ENCODE measurements at regions not wholly inside any gene's neighbourhood (a gene's known extent, or its start where the extent isn't known, plus 50 kb on each side); places are given as distances from the start of the nearest gene placed in this dataset.
"Not testable (repeated sequence)": the region's sequence is repeated elsewhere in the genome, so short reads cannot be mapped to it uniquely, and the experiment has no call there.

DNA sequence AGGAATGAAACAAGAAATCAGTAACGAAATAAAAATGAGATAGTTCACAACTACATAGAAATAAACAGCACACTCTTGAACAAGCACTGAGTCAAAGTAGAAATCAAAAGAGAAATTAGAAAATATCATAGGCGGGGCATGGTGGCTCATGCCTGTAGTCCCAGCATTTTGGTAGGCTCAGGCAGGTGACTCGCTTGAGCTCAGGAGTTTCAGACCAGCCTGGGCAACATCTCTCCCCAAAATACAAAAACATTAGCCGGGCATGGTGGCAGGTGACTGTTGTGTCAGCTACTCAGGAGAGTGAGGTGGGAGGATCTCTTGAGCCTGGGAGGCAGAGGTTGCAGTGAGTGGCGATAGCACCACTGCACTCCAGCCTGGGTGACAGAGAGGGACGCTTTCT lies 714.4 kb downstream of the GLUD2 start:
- Histone ChIP-seq H3K27ac (no peak overlapping the region), H3K4me3 (no peak overlapping the region), H3K36me3 (no peaks in the 10 kb centered on the region), H3K9me3 (no peaks in the 10 kb centered on the region), H3K27me3 (no peaks in the 10 kb centered on the region), H3K4me1 (ENCODE audit: insufficient read depth) (no peaks in the 10 kb centered on the region)
- 51 to 56% (median 56%) methylated on average over 6 of the region's 6 CpGs for WGBS, 3 donors
- DNase-seq = no peak
- intact Hi-C loops (cut with DNase I) = no loop called here
- TF ChIP-seq EP300 (IDR thresholded peaks at IDR 0.05) = no peak
- no peak for TF ChIP-seq POLR2A (IDR thresholded peaks at IDR 0.05)
- TF ChIP-seq, protein P1, sequence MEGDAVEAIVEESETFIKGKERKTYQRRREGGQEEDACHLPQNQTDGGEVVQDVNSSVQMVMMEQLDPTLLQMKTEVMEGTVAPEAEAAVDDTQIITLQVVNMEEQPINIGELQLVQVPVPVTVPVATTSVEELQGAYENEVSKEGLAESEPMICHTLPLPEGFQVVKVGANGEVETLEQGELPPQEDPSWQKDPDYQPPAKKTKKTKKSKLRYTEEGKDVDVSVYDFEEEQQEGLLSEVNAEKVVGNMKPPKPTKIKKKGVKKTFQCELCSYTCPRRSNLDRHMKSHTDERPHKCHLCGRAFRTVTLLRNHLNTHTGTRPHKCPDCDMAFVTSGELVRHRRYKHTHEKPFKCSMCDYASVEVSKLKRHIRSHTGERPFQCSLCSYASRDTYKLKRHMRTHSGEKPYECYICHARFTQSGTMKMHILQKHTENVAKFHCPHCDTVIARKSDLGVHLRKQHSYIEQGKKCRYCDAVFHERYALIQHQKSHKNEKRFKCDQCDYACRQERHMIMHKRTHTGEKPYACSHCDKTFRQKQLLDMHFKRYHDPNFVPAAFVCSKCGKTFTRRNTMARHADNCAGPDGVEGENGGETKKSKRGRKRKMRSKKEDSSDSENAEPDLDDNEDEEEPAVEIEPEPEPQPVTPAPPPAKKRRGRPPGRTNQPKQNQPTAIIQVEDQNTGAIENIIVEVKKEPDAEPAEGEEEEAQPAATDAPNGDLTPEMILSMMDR (IDR thresholded peaks at IDR 0.05) = no peak

DNA sequence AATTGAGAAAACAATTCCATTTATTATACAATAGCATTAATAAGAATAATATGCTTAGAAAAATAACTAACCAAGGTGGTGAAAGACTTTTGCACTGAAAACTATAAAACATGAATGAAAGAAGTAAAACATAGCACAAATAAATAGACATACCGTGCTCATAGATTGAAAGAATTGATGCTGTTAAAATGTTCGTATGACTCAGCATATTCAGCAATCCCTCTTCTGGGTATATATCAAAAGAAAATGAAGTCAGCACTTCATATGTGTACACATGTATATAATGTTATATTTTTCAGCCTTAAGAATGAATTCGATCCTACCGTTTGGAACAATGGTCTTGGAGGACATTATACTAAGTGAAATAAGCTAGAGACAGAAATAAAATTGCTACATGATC lies 716.3 kb downstream of the GLUD2 start:
- no peak overlapping the region for H3K27ac ChIP-seq
- no peak overlapping the region for H3K4me3 ChIP-seq
- no peak for DNase-seq
- 79 to 87% (median 85%) methylated on average over 4 of the region's 4 CpGs for WGBS, 3 donors
- H3K27me3 ChIP-seq = no peaks in the 10 kb centered on the region
- TF ChIP-seq EP300 (IDR thresholded peaks at IDR 0.05) = no peak
- TF ChIP-seq, protein P1 (IDR thresholded peaks at IDR 0.05) = no peak
- TF ChIP-seq POLR2A (IDR thresholded peaks at IDR 0.05) = no peak
- no peaks in the 10 kb centered on the region for H3K4me1 ChIP-seq (ENCODE audit: insufficient read depth)
- no peaks in the 10 kb centered on the region for H3K9me3 ChIP-seq
- intact Hi-C loops (cut with DNase I) = no loop called here
- H3K36me3 ChIP-seq = no peaks in the 10 kb centered on the region

DNA sequence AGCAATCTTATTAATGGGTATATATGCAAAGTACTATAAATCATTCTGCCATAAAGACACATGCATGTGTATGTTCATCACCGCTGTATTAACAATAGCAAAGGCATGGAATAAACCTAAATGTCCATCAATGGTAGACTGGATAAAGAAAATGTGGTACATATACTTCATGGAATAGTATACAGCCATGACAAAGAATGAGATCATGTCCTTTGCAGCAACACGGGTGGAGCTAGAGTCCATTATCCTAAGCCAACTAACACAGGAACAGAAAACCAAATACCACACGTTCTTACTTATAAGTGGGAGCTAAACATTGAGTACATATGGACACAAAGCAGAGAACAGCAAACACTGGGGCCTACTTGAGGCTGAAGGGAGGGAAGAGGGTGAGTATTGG lies 720.8 kb downstream of the GLUD2 start:
- H3K27me3 ChIP-seq; H3K4me3 ChIP-seq; H3K36me3 ChIP-seq; H3K27ac ChIP-seq; intact Hi-C loops (cut with DNase I); DNase-seq; H3K4me1 ChIP-seq (ENCODE audit: insufficient read depth); H3K9me3 ChIP-seq: not testable (repeated sequence)
- 64 to 77% (median 72%) methylated on average over 3 of the region's 3 CpGs for WGBS, 3 donors

DNA sequence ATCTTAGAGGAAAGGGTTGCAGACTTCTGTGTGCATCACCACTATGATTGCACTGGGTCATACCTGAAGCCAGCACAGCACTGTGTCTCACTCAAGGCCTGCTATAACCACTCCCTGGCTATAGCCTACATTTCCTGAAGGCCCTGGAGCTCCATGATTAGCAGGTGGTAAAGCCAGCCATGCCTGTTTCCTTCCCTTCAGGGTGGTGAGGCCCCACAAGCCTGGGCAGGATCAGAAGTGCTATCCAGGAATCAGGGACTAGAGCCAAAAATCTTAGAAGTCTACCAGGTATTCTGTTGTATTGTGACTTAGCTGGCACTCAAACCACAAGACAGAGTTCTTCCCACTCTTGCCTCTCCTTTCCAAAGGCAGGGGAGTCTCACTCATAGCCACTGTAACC lies 734.6 kb downstream of the GLUD2 start:
- Histone ChIP-seq H3K27me3 (no peaks in the 10 kb centered on the region), H3K9me3 (no peaks in the 10 kb centered on the region), H3K27ac (no peak overlapping the region), H3K36me3 (no peaks in the 10 kb centered on the region), H3K4me1 (ENCODE audit: insufficient read depth) (no peaks in the 10 kb centered on the region), H3K4me3 (no peak overlapping the region)
- no peak for TF ChIP-seq POLR2A (IDR thresholded peaks at IDR 0.05)
- TF ChIP-seq, protein P1 (IDR thresholded peaks at IDR 0.05) = no peak
- TF ChIP-seq EP300 (IDR thresholded peaks at IDR 0.05) = no peak
- intact Hi-C loops (cut with DNase I) = no loop called here
- DNase-seq = no peak

DNA sequence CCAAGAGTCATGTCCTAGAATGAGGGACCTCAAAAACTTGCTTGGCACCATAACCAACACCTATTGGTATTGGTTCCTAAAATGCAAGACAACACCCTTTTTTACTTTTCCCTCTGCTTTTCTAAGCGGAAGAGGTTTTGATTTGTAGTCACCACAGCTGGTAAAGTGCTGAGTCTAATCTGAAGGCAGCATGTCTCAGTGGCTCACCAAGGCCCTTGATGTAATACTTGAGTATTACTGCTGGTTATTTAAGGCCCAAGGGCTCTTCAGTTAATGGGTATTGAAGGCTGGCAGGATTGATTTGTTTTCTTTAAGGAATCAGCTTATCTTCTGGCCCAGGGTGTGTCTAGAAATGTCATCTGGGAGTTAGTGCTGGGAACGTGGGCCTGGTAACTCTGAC lies 735.1 kb downstream of the GLUD2 start:
- WGBS, 3 donors = 42 to 55% (median 50%) methylated on average over 2 of the region's 2 CpGs
- H3K27me3 ChIP-seq = no peaks in the 10 kb centered on the region
- no peaks in the 10 kb centered on the region for H3K36me3 ChIP-seq
- H3K9me3 ChIP-seq = no peaks in the 10 kb centered on the region
- intact Hi-C loops (cut with DNase I) = no loop called here
- H3K4me3 ChIP-seq = no peak overlapping the region
- no peaks in the 10 kb centered on the region for H3K4me1 ChIP-seq (ENCODE audit: insufficient read depth)
- no peak for DNase-seq
- TF ChIP-seq, protein P1 (IDR thresholded peaks at IDR 0.05) = no peak
- TF ChIP-seq POLR2A (IDR thresholded peaks at IDR 0.05) = no peak
- no peak for TF ChIP-seq EP300 (IDR thresholded peaks at IDR 0.05)
- no peak overlapping the region for H3K27ac ChIP-seq

Measured in ovary (tissue), 7 donors.